Inferior parietal cortex (tissue), 1 donor: ENCODE measurements at regions not wholly inside any gene's neighbourhood (a gene's known extent, or its start where the extent isn't known, plus 50 kb on each side); places are given as distances from the start of the nearest gene placed in this dataset.
A peak's percentile ranks its signal among the peaks of the same experiment; 100 is the strongest.
"Not testable (repeated sequence)": the region's sequence is repeated elsewhere in the genome, so short reads cannot be mapped to it uniquely, and the experiment has no call there.

Source experiments
- DNase-seq: peaks from one replicate; pipeline ENCODE4 v3.0.0-alpha.2; 2016; ENCODE audit errors: extremely low spot score

DNA sequence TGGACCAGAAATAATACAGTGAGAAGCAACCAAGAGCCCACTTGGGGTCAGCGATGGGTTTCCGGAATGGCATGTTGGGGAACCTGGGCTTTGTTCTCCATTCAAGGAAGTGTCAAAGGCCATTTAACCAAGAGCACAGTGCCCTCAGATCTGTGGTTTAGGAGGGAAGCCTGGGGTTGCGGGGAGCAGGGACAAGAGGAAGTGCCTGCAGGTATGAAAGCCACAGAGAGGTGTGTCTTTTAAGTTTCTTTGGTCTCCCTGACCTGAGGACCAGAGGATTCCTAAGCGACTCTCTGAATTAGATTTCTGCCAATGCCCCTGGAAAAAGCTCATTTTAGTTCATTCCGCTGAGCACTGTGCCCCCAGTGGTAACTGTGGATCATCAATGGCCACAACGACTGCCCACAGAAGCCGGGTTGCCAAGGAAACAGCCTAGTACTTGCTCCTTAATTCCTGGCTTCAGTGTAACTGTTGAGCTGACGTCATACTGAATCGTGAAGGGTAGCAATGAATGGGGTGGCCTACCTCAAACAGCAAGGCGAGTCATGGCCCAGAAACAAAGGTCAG is 107.3 kb upstream of the SPIN1 start:
- DNase-seq: no peak

DNA sequence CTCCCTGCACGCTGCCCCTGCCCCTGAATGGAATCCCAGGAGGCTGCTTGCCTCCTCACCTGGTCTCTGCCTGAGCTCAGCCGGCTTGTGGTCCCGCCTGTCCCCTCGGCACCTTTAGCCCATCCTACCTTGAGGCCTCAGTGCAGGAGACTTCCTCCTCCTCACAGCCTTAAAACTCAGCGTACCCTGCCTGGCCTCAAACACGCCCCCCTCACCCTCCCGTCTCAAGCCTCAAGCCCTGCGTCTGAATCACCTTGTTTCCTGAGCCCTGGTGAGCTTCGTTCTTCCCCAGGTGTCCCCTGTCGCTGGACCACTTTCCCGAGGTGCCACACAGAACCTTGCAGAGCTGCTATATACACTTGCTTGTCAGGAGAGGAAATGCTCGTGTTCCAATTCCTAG is 110.2 kb upstream of the SPIN1 start:
- DNase-seq: no peak

DNA sequence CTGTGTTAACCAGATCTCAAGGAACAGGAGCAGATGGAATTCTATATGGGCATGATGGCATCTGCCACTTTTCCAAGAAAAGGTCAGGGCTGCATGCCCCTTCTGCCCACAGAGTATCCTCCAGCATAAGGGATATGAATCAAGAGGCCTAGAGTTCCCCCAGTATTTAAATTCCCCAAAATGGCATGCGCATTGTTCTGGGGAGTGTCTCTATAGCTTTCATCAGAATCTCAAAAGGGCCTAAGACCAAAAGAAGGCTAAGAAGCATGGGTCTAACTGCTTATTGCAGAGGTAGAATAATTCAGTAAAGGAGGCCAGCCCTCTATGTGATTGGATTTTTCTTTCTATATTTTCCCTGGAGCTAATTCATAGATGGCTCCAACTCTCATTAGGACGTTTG is 114.2 kb upstream of the SPIN1 start:
- no peak for DNase-seq

DNA sequence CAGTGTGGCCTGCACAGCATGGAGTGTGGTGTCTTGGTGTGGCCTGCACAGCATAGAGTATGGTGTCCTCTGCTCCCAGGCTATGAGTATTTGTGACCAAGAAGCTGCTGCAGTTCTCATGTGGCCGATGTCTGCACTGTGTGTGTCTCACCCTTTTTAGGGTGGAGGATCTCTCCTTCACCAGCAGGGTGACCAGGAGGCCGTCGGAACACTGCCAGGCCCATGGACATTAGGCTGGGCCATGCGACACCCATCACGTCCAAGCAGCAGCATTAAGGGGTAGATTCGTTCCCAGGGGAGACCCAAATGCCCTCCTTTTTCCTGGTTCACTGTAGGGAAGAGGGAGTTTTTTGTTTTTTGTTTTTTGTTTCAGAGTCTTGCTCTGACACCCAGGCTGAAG is 115.3 kb upstream of the SPIN1 start:
- no peak for DNase-seq

DNA sequence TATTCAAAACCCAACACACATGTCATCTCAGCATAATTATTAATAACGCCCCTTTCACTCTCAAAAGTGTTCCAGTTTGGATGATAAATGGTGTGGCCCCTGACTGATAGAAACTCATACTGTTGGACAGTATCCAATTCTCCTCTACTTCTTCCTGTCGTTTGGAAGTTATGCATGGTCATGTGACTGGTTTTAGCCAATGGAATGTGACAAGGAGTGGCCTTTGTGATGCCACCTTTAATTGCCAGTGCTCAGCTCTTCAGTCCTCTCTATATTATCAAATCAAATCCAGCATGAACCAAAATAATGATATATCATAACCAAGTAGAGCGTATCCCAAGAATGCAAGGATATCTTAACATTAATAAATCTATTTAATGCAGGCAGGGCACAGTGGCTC is 117.8 kb upstream of the SPIN1 start:
- DNase-seq: no peak

DNA sequence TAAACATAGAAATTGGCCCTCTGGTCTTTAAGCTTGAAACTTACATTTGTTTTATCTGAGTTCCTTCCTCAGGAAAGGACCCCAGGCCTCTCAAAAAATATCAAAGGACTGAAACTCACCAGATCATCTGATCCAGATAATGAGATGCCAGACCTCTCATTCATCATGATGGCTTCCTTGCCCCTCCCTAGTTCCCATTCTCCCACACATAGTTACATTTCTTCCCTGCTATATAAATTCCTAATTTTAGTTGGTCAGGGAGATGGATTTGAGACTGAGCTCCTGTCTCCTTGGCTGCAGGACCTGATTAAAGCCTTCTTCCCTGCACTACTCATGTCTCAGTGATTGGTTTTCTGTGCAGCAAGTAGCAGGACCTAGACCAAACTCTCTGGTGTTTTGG is 119.4 kb upstream of the SPIN1 start:
- no peak for DNase-seq

DNA sequence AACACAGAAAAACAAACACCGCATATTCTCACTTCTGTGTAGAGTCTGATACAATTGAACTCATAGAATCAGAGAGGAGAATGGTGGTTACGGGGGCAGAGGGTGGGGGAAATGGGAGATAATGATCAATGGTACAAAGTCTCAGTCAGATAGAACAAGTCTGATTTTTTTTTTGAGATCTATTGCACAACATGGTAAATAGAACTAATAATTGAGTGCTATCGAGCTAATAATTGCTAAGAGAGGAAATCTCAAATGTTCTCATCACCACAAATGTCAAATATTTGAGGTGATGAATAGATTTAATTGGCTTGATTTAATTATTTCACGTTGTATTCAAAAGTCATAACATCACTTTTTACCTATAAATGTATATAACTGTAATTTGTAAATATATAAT is 121.0 kb upstream of the SPIN1 start:
- DNase-seq: no peak

DNA sequence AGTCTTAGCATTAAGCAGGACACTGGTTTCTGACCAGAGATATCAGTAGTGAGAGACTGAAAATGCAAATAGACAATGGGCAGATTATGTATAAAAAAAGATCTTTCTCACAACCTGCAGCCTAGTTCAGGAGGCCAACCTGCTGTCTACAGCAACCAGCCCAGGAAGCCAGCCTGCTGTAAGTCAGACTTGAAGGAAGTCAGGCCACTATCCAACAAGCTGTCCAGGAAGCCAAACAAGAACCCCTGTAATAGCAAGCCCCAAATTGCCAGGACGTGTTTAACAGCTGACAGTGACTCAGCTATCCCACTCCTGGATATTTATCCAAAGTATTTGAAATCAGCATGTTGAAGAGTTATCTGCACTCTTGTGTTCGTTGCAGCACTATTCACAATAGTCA is 121.8 kb upstream of the SPIN1 start:
- no peak for DNase-seq

DNA sequence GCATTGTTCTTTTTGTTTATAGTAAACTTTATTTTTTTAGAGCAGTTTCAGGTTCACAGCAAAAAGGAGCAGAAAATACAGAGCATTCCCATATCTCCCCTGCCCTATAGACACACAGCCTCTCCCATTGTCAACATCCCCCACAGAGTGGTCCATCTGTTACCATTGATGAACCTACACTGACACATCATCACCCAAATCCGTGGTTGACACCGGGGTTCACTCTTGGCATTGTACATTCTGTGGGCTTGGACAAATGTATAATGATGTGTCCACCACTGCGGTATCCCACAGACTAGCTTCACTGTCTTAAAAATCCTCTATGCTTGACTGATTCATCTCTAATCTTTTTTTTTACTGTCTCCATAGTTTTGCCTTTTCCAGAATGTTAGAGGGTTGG is 120.7 kb upstream of the SPATA31C2 start:
- no peak for DNase-seq

DNA sequence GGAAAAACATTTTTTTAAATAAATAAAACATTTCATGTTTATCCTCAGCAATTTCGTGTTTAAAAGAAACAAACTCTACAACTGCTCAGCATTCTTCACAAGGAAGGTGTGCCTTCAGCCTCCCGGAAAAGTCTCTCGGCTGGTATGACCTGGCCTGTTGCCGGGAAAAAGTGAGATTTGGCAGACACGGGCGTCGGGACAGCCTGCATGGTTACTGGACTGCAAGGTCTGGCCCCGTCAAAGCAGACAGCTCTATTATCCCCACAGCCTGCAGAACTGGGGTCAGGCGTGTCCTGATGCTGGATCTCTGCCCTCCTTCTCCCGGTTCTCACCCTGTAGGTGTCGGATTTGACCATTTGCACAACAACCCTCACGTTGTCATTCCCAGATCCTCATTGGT is 120.3 kb upstream of the SPATA31C2 start:
- no peak for DNase-seq

DNA sequence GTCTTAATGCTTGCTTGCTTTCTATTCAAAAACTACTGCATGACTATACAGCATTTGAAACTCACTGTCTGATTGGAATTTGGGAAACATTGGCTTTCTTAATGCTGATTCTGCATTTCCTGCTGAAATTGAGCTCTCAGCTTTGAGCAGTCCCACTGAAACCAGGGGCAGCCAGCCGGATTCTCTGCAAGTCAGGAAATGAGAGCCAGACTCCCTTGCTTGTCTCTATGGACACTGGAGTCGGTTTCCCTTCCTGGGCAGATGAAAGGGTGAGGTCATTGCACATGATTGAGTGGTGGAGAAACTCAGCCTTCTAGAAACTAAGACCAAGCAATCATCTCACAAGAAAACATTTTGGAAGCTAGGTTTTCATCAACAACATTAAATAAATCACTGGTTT is 119.7 kb upstream of the SPATA31C2 start:
- no peak for DNase-seq

DNA sequence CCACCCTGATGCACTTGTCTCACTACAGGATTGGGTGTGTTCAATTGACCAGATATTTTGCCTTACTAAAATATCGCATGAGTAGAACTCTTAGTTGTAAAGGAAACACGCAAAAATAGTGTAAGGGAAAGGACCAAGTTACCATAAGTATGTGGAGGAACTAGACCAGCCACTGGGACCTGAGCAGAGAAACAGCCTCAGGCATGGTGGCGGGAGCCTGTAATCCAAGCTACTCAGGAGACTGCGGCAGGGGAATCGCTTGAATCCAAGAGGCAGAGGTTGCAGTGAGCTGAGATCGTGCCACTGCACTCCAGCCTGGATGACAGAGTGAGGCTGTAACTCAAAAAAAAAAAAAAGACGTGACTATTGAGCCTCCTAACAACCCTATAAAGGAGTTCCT is 117.9 kb upstream of the SPATA31C2 start:
- DNase-seq: no peak

DNA sequence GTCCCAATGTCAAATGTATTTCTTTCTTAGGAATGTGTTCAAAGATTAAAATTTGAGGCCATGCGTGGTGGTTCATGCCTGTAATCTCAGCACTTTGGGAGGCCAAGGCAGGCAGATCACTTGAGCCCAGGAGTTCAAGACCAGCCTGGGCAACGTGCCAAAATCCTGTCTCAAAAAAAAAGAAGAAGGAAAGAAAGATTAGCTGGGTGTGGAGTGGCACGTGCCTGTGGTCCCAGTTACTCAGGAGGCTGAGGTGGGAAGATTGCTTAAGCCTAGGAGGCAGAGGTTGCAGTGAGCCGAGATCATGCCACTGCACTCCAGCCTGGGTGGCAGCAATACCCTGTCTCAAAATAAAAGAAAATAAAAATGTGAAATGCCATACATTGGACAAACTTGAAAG is 117.5 kb upstream of the SPATA31C2 start:
- DNase-seq: not testable (repeated sequence)

DNA sequence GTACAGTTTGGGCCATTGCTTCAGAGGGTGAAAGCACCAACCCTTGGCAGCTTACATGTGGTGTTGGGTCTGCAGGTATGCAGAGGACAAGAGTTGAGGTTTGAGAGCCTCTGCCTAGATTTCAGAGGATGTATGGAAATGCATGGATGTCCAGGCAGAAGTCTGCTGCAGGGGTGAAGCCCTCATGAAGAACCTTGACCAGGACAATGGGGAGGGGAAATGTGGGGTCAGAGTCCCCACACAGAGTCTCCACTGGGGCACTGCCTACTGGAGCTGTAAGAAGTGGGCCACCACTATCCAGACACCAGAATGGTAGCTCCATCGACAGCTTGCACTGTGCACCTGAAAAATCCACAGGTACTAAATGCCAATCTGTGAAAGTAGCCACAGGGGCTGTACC is 113.6 kb upstream of the SPATA31C2 start:
- DNase-seq: no peak

DNA sequence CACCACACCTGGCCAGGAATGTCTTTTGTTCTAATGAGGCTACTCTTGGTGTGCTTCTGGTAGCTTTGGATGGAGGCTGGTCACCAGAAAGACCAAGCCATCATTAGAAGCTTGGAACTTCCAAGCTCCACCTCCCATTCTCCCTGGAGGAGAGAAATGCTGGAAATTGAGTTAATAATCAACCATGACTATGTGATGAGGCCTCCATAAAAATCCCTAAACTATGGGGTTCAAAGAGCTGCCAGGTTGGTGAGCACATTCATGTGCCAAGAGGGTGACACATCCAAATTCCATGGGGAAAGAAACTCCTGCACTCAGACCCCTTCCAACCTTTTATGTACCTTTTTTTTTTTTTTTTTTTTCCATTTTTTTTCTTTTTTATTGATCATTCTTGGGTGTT is 105.5 kb upstream of the SPATA31C2 start:
- DNase-seq: no peak

DNA sequence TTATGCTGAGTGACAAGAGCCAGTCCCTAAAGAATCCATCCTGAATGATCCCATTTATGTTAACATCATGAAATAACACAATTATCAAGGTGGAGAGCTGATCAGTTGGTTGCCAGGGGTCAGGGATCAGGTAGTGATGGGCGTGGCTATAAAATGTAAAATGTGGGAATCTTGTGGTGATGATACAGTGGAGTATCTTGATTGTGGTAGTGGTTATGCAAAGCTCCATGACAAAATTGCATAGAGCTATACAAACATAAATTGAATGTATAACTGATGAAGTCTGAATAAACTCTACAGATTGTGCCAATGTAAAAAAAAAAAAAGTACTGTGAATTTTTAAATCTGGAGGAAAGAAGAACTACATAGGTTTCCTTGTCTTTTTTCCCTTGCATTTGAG is 104.6 kb upstream of the SPATA31C2 start:
- no peak for DNase-seq

DNA sequence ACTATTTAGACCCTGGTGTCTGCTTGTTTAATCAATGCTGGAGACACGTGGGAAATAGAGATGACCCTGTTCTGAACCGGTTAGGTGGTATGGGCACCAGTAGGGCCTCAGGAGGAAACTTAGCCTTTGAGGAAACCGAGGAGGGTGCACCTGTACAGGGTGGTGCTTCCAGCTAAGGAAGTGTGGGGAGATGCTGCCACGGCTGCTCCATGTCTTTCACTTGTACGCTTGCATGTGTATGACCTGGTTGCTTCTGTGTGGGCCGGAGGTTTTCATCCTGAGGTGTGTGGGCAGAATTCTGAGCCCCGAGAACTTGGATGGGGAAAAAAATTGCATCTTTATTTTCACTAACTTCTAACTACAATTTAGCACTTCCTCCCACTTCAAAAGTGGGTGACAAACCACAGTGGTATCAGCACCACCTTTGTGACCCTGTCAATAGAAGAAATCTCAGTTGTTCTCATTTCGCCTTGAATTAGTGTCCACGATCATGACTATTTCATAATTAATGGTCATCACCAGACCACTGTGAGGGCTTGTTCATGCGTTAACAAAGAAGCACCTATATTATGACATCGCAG is 99.8 kb upstream of the SPATA31C2 start:
- no peak for DNase-seq

DNA sequence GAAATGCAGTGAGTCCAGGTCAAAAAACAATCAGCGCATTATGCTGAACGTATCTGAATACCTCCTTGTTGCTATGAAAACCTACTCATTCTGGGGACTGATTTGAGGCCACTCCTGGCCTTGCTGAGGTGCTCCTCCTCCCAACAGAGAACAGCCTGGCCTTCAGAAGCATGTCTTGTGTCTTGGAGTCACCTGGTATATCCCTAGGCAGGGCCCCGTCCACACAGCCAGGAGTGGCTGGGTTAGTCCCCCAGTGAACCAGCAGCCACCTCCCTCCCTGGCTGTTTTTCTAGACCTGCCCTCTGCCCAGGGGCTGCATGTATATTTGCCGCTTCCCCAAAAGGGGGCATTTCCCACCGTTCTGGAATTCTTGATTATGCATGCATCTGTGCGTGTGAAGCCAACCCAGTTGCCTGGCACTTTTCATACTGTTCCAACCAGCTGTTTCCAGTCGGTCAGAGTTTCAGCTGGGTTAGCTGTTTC is 99.2 kb upstream of the SPATA31C2 start:
- no peak for DNase-seq

DNA sequence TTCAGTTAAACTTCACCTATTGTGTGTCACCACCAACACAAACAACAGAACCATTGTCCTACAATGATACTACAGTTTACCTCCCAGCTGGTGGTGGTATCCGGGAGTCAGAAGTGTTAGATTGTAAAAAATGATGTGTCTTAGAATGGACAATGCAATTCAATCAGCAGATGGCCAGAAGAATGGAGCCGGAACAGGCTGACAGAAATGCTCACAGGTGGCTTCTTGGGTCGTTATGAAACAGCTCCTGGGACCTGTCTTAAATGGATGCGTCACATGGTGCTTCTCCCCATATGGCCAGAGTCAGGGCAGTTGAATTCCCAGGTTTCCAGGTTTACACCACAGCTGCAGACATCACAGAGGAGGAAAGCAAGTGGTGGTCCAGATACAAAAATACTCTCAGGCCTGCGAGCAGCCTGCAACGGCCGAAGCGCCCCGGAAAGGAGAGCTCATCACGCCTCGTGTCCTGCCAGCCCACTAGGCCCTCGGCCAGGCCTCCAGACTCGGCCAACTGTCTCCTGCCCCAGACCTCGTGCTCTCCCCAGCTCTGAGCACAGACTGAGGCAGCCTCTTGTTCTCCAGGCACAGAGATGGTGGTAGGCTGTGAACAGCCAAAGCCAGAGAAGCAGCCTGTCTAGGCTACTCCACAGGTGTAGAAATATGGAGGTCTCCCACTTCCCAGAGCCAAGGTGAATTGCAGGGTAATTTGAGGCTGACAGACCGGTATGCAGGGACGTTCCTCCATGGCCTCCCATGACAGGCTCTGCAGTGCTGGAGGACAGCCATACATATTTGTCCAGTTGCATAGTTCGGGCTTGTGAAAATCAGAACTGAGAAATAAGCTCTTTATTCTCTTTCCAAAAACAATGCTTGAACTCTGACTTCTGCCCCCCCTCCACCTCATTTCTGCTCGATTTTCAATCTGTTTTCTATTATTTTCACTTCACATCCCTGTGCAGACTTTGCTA is 98.5 kb upstream of the SPATA31C2 start:
- DNase-seq: peak; percentile 20

DNA sequence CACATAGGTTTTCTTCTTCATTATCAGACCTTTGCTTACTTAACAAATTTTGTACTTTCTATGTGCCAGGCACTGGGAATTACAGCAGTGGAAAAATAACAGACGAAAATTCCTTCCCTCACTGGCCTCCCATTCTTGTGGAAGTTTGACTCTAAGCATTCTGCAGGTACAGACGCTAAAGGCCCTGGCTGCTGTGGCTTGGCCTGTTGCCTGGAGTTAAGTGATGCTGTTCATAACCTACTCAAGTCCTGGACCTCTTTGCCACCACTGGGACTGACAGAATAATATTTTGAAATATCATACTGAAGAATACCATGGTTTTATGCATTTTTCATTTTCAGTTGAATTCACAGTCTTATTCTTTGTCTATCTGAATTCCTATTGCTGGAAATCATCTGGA is 97.3 kb upstream of the SPATA31C2 start:
- no peak for DNase-seq

DNA sequence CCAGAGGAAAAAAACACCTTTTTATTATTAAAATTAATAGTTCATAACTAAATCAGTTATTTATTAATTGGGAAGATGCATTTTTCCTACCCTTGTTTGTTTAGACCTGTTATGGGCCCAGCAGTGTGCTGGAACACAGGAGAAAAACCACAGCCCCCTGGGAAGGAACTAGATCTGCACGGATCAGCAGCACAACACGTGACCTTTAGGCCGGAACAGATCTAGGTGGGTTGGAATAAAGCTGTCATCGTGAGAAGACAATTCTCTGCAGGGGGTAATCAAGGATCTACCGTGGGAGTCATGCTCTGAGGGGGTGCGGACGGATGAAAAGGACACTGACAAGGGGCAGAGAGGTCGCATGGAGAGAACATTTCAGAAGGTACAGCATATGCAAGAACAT is 95.8 kb upstream of the SPATA31C2 start:
- no peak for DNase-seq

DNA sequence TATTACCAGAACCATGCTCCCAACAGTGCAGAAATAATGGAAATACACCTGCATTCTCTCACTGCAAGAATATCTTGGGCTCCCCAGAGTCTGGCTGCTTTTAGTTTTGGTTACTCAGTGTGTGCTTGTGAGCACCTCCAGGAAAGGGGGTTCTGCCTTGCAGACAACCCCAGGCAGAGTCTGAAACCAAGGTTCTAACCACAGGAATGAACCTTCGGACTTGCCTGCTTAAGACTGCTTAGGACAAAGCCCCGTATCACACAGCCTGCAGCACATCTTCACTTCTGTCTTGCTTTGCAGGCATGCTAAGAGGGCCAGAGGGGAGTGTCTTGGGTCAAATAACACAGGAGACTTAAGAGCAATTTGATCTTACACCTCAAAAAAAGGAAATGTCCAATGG is 94.8 kb upstream of the SPATA31C2 start:
- no peak for DNase-seq

DNA sequence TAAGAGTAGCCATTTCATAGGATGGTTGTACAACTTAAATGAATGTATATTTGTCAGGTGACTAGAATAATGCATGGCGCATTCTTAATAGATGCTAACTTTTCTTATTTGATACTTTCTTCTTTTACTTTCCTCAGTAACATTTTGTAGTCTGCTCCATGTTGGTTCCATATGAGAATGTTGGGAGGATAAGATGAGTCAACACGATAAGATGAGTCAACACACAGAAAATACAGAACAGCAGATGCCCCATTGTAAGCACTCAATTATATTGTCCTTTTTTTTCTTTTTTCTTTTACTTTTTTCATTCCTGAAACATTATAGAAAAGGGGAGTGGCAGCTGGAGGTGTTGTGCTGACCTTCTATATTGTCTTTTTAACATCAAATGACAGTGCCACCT is 92.3 kb upstream of the SPATA31C2 start:
- no peak for DNase-seq
